OCI-LY1 (cell line): ENCODE measurements at regions not wholly inside any gene's neighbourhood (a gene's known extent, or its start where the extent isn't known, plus 50 kb on each side); places are given as distances from the start of the nearest gene placed in this dataset.

Experiments used
- H2AFZ ChIP-seq: fragments of 200-600 bp; sonication (generic), shearing (Covaris generic); 2 replicates; pipeline ENCODE4 v1.6.0; 2014; ENCODE audit warnings: antibody characterized with exemption, mild to moderate bottlenecking, low read length
- H3F3A ChIP-seq: fragments of 200-600 bp; sonication (generic), shearing (Covaris generic); 2 replicates; pipeline ENCODE4 v1.6.0; 2014; ENCODE audit warnings: mild to moderate bottlenecking, antibody characterized with exemption, low read length, moderate library complexity; ENCODE audit not compliant: insufficient read depth
- H3K27ac ChIP-seq: fragments of 200-600 bp; sonication (generic); 2 replicates; pipeline ENCODE4 v1.5.1; 2014; ENCODE audit warnings: low read length, mixed run types, mild to moderate bottlenecking, low read depth; ENCODE audit not compliant: poor library complexity, severe bottlenecking
- H3K27me3 ChIP-seq: fragments of 200-600 bp; sonication (generic); 2 replicates; pipeline ENCODE4 v1.6.0; 2014; ENCODE audit warnings: antibody characterized with exemption, mild to moderate bottlenecking, low read length, moderate library complexity; ENCODE audit not compliant: insufficient read depth
- H3K36me3 ChIP-seq: fragments of 200-600 bp; sonication (generic); 2 replicates; pipeline ENCODE4 v1.6.1; 2014; ENCODE audit warnings: mild to moderate bottlenecking, antibody characterized with exemption, low read length, moderate library complexity, mixed read lengths; ENCODE audit not compliant: insufficient read depth
- H3K4me1 ChIP-seq: fragments of 200-600 bp; sonication (generic); 2 replicates; pipeline ENCODE4 v1.5.1; 2014; ENCODE audit warnings: mild to moderate bottlenecking, low read length, moderate library complexity; ENCODE audit not compliant: insufficient read depth, severe bottlenecking
- H3K4me2 ChIP-seq: fragments of 200-600 bp; sonication (generic), shearing (Covaris generic); 2 replicates; pipeline ENCODE4 v1.6.1; 2014; ENCODE audit warnings: low read length
- H3K4me3 ChIP-seq: fragments of 200-600 bp; sonication (generic); 2 replicates; pipeline ENCODE4 v1.5.1; 2014; ENCODE audit warnings: low read length, low read depth, mild to moderate bottlenecking, mixed read lengths; ENCODE audit not compliant: poor library complexity, severe bottlenecking
- H3K79me2 ChIP-seq: fragments of 200-600 bp; shearing (Covaris generic); 2 replicates; pipeline ENCODE4 v1.6.1; 2016; ENCODE audit warnings: mixed run types, low read length, mixed read lengths; ENCODE audit not compliant: insufficient read depth
- H3K9ac ChIP-seq: fragments of 200-600 bp; sonication (generic), shearing (Covaris generic); 2 replicates; pipeline ENCODE4 v1.6.1; 2014; ENCODE audit warnings: mild to moderate bottlenecking, low read length, mixed read lengths
- H3K9me2 ChIP-seq: fragments of 200-600 bp; sonication (generic), shearing (Covaris generic); 2 replicates; pipeline ENCODE4 v1.6.1; 2014; ENCODE audit warnings: low read depth, mild to moderate bottlenecking, low read length, mixed read lengths
- H3K9me3 ChIP-seq: fragments of 200-600 bp; shearing (Covaris generic); 2 replicates; pipeline ENCODE4 v1.6.1; 2014; ENCODE audit warnings: low read length, mixed read lengths
- H4K20me1 ChIP-seq: fragments of 200-600 bp; sonication (generic), shearing (Covaris generic); 2 replicates; pipeline ENCODE4 v1.6.0; 2016; ENCODE audit warnings: mild to moderate bottlenecking, low read length; ENCODE audit not compliant: insufficient read depth
- CTCF ChIP-seq: fragments of 200-600 bp; sonication (generic), shearing (Covaris generic); IDR thresholded peaks from 2 replicates; pipeline ENCODE4 v1.5.1; 2017; ENCODE audit warnings: mild to moderate bottlenecking, antibody characterized with exemption, low read length, moderate library complexity, mixed read lengths
- EZH2 ChIP-seq: fragments of 200-600 bp; sonication (generic), shearing (Covaris generic); IDR thresholded peaks from 2 replicates; pipeline ENCODE4 v1.8.0; 2017; ENCODE audit warnings: borderline replicate concordance, mixed run types, mild to moderate bottlenecking, antibody characterized with exemption, low read length, moderate library complexity, mixed read lengths

GRCh38 chr7:79823246-79823951 is 311.2 kb upstream of the GNAI1 start:
- Histone ChIP-seq H2AFZ (no peak overlapping the region), H3K36me3 (no peaks in the 10 kb centered on the region)

GRCh38 chr7:79822620-79823240 is 311.9 kb upstream of the GNAI1 start:
- TF ChIP-seq CTCF, result no peak
- no peak for TF ChIP-seq EZH2
- H3K36me3 ChIP-seq, result no peaks in the 10 kb centered on the region
- no peak overlapping the region for H3K4me2 ChIP-seq
- H3K27me3 ChIP-seq, result no peaks in the 10 kb centered on the region
- H4K20me1 ChIP-seq, result no peaks in the 10 kb centered on the region
- H3K4me1 ChIP-seq, result no peaks in the 10 kb centered on the region
- no peaks in the 10 kb centered on the region for H3K9me3 ChIP-seq
- no peaks in the 10 kb centered on the region for H3K79me2 ChIP-seq
- no peaks in the 10 kb centered on the region; the same call in 1 of the 2 replicates for H3K9me2 ChIP-seq
- no peak overlapping the region for H3K4me3 ChIP-seq
- no peaks in the 10 kb centered on the region for H3F3A ChIP-seq
- no peak overlapping the region for H2AFZ ChIP-seq
- H3K9ac ChIP-seq, result no peak overlapping the region
- H3K27ac ChIP-seq, result no peak overlapping the region

More at GRCh38 chr7:79823246-79823951, 311.2 kb upstream of the GNAI1 start:
- H3K27ac ChIP-seq, result no peak overlapping the region
- no peak overlapping the region for H3K4me2 ChIP-seq
- no peaks in the 10 kb centered on the region for H3K27me3 ChIP-seq
- no peak overlapping the region for H3K4me3 ChIP-seq
- TF ChIP-seq EZH2, result no peak
- TF ChIP-seq CTCF, result no peak
- no peaks in the 10 kb centered on the region for H3K79me2 ChIP-seq
- H3K4me1 ChIP-seq, result no peaks in the 10 kb centered on the region
- no peaks in the 10 kb centered on the region for H4K20me1 ChIP-seq
- H3K9me2 ChIP-seq, result no peaks in the 10 kb centered on the region; the same call in 1 of the 2 replicates
- no peaks in the 10 kb centered on the region for H3K9me3 ChIP-seq
- H3K9ac ChIP-seq, result no peak overlapping the region
- no peaks in the 10 kb centered on the region for H3F3A ChIP-seq

- Histone ChIP-seq H4K20me1 (no peaks in the 10 kb centered on the region), H3F3A (no peaks in the 10 kb centered on the region), H2AFZ (no peak overlapping the region), H3K79me2 (no peaks in the 10 kb centered on the region), H3K36me3 (no peaks in the 10 kb centered on the region), H3K4me2 (no peak overlapping the region), H3K27ac (no peak overlapping the region), H3K9ac (no peak overlapping the region), H3K4me3 (no peak overlapping the region), H3K4me1 (no peaks in the 10 kb centered on the region), H3K9me3 (no peaks in the 10 kb centered on the region), H3K9me2 (no peaks in the 10 kb centered on the region; the same call in 1 of the 2 replicates), H3K27me3 (no peaks in the 10 kb centered on the region)
- no peak for TF ChIP-seq EZH2
- no peak for TF ChIP-seq CTCF
Observed at GRCh38 chr7:79820387-79820786, 314.2 kb upstream of the GNAI1 start.
